ENCODE measurements at regions not wholly inside any gene's neighbourhood (a gene's known extent, or its start where the extent isn't known, plus 50 kb on each side); places are given as distances from the start of the nearest gene placed in this dataset.

- no peaks in the 10 kb centered on the region for H3K9me3 ChIP-seq (ENCODE audit: low read length)
- H4K20me1 ChIP-seq (ENCODE audit: insufficient read depth, low read length), result no peaks in the 10 kb centered on the region
- no peak overlapping the region for H3K4me3 ChIP-seq (ENCODE audit: low read depth, low read length, poor library complexity, severe bottlenecking)
- no peak overlapping the region for H3K27ac ChIP-seq (ENCODE audit: low read depth, low read length, poor library complexity, severe bottlenecking)
- no peaks in the 10 kb centered on the region for H3K79me2 ChIP-seq (ENCODE audit: insufficient read depth, low read depth, low read length)
- H3K36me3 ChIP-seq (ENCODE audit: insufficient read depth, low read length), result no peaks in the 10 kb centered on the region
- H2AFZ ChIP-seq (ENCODE audit: low read length), result no peak overlapping the region
- BruUV-seq (replicated peaks), result no TSS peak
- TF ChIP-seq, protein P1, sequence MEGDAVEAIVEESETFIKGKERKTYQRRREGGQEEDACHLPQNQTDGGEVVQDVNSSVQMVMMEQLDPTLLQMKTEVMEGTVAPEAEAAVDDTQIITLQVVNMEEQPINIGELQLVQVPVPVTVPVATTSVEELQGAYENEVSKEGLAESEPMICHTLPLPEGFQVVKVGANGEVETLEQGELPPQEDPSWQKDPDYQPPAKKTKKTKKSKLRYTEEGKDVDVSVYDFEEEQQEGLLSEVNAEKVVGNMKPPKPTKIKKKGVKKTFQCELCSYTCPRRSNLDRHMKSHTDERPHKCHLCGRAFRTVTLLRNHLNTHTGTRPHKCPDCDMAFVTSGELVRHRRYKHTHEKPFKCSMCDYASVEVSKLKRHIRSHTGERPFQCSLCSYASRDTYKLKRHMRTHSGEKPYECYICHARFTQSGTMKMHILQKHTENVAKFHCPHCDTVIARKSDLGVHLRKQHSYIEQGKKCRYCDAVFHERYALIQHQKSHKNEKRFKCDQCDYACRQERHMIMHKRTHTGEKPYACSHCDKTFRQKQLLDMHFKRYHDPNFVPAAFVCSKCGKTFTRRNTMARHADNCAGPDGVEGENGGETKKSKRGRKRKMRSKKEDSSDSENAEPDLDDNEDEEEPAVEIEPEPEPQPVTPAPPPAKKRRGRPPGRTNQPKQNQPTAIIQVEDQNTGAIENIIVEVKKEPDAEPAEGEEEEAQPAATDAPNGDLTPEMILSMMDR (conservative IDR thresholded peaks at IDR 0.05; ENCODE audit: low read length), result no peak
- no peak for TF ChIP-seq EZH2phosphoT487 (IDR thresholded peaks at IDR 0.05; ENCODE audit: borderline replicate concordance, low read depth, low read length)
- H3K4me2 ChIP-seq (ENCODE audit: low read length), result no peak overlapping the region
- no peaks in the 10 kb centered on the region for H3K4me1 ChIP-seq (ENCODE audit: insufficient read depth, low read length, poor library complexity, severe bottlenecking)
- ChIA-PET POLR2A (no interaction called here), CTCF (ENCODE audit: unreplicated experiment) (no interaction called here)
- intact Hi-C loops (cut with micrococcal nuclease; ENCODE audit: unreplicated experiment), result no loop called here
- no peaks in the 10 kb centered on the region for H3K9me2 ChIP-seq (ENCODE audit: insufficient read depth, low read length)
- no peak for DNase-seq (ENCODE audit: low spot score)
These were observed 84.3 kb upstream of the CELF4 start for GRCh38 chr18:37649930-37650329.

GRCh38 chr18:37649416-37649815, 83.8 kb upstream of the CELF4 start:
- no peak for TF ChIP-seq EZH2phosphoT487 (IDR thresholded peaks at IDR 0.05; ENCODE audit: borderline replicate concordance, low read depth, low read length)
- TF ChIP-seq, protein P1 (conservative IDR thresholded peaks at IDR 0.05; ENCODE audit: low read length), result no peak
- no peak for DNase-seq (ENCODE audit: low spot score)
- H4K20me1 ChIP-seq (ENCODE audit: insufficient read depth, low read length), result no peaks in the 10 kb centered on the region
- ChIA-PET POLR2A (no interaction called here), CTCF (ENCODE audit: unreplicated experiment) (no interaction called here)
- H3K4me3 ChIP-seq (ENCODE audit: low read depth, low read length, poor library complexity, severe bottlenecking), result no peak overlapping the region
- no peak overlapping the region for H3K4me2 ChIP-seq (ENCODE audit: low read length)
- H3K9me3 ChIP-seq (ENCODE audit: low read length), result no peaks in the 10 kb centered on the region
- H3K4me1 ChIP-seq (ENCODE audit: insufficient read depth, low read length, poor library complexity, severe bottlenecking), result no peaks in the 10 kb centered on the region
- no peaks in the 10 kb centered on the region for H3K9me2 ChIP-seq (ENCODE audit: insufficient read depth, low read length)
- no peaks in the 10 kb centered on the region for H3K36me3 ChIP-seq (ENCODE audit: insufficient read depth, low read length)
- intact Hi-C loops (cut with micrococcal nuclease; ENCODE audit: unreplicated experiment), result no loop called here
- no TSS peak for BruUV-seq (replicated peaks)
- no peaks in the 10 kb centered on the region for H3K79me2 ChIP-seq (ENCODE audit: insufficient read depth, low read depth, low read length)
- no peak overlapping the region for H3K27ac ChIP-seq (ENCODE audit: low read depth, low read length, poor library complexity, severe bottlenecking)
- H2AFZ ChIP-seq (ENCODE audit: low read length), result no peak overlapping the region

DNA sequence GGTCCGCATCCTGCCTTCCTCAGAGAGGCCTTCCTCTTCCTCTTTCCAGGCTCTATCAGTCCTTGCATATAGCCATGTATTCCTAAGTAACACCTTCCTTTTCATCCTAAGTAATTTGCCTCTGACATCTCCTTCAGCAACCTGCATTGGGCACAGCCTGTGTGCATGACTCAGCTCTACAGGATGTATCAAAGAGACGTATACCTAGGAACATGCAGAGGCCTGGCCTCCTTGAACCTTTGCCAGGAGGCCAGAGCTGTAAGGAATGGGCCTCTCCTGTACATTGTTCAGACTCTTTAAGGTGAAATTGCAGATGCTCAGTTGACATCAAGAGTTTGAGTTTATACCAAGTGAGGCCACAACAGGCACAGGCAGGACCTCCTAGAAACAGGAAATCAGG, 76.0 kb upstream of the CELF4 start:
- H2AFZ ChIP-seq (ENCODE audit: low read length), result no peak overlapping the region
- TF ChIP-seq, protein P1 (conservative IDR thresholded peaks at IDR 0.05; ENCODE audit: low read length), result no peak
- TF ChIP-seq EZH2phosphoT487 (IDR thresholded peaks at IDR 0.05; ENCODE audit: borderline replicate concordance, low read depth, low read length), result no peak
- no peaks in the 10 kb centered on the region for H3K9me3 ChIP-seq (ENCODE audit: low read length)
- ChIA-PET POLR2A (no interaction called here), CTCF (ENCODE audit: unreplicated experiment) (no interaction called here)
- no peaks in the 10 kb centered on the region for H4K20me1 ChIP-seq (ENCODE audit: insufficient read depth, low read length)
- DNase-seq (ENCODE audit: low spot score), result no peak
- H3K4me3 ChIP-seq (ENCODE audit: low read depth, low read length, poor library complexity, severe bottlenecking), result no peak overlapping the region
- H3K4me2 ChIP-seq (ENCODE audit: low read length), result no peak overlapping the region
- no peaks in the 10 kb centered on the region for H3K79me2 ChIP-seq (ENCODE audit: insufficient read depth, low read depth, low read length)
- no peaks in the 10 kb centered on the region for H3K4me1 ChIP-seq (ENCODE audit: insufficient read depth, low read length, poor library complexity, severe bottlenecking)
- intact Hi-C loops (cut with micrococcal nuclease; ENCODE audit: unreplicated experiment), result no loop called here
- no peaks in the 10 kb centered on the region for H3K9me2 ChIP-seq (ENCODE audit: insufficient read depth, low read length)
- H3K27ac ChIP-seq (ENCODE audit: low read depth, low read length, poor library complexity, severe bottlenecking), result no peak overlapping the region
- no peaks in the 10 kb centered on the region for H3K36me3 ChIP-seq (ENCODE audit: insufficient read depth, low read length)
- BruUV-seq (replicated peaks), result no TSS peak
